GM21515 (cell line): ENCODE measurements at regions not wholly inside any gene's neighbourhood (a gene's known extent, or its start where the extent isn't known, plus 50 kb on each side); places are given as distances from the start of the nearest gene placed in this dataset.
A peak's percentile ranks its signal among the peaks of the same experiment; 100 is the strongest.

Source experiments
- ATAC-seq: cut with Tn5 transposase; IDR thresholded peaks from one replicate; pipeline ENCODE4 v1.9.1; 2021; ENCODE audit not compliant: unreplicated experiment

DNA sequence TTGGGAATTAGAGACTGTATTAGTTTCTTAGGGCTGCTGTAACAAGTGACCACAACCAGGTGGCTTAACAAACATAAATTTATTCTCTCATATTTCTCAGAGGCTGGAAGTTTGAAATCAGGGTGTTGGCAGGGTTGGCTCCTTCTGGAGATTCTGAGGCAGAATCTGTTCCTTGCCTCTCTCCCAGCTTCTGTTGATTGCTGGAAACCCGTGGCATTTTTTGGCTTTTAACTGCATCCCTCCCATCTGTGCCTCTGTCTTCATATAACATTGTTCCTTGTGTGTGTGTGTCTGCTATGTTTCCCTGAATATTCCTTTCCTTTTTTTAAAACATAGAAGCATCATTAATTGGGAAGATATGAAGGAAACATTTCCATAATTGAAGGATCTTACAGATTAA is 448.1 kb upstream of the DCC start:
- no peak for ATAC-seq

- ATAC-seq, result no peak
Measured at GRCh38 chr18:51897884-51898283, 442.1 kb upstream of the DCC start.

DNA sequence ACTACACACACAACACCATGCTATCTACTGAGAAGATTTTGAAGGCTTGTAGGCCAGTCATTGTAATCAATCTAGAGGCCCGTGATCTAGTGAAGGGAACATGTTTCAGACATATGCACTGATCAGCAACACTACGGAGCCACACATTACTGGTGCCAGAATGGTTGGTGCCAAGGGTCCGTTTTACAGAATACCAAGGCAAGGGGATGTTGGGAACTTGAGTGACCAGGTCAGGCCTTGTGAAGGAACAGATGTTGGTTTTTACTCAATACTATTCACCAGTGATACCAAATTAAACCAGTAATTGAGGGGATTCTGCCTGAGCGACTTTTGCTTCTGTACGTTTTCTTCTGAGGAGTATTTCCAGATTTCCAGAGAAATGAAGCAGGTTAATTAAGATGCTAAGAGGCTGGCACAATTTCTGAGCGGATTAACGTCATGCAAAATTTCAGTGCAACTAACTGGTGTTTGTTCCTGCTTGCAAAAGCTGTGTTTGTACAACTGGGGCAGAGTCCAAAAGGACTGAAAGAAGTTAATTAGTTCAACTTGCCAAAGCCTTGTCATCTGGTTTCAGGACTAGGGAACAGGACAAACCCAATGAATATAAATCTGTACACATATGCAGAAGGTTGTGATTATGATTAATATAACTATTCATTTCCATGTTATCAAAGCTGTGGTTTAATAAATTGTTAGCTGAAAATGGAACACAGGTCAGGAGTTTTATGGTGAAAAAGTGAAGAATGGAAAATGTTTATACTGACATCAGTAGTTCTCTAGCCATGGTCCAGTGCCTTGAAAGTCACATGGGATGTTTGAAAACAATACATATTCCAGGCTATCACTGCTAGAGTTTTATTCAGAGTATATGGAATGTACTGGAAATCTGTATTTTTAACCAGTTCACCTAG is 432.1 kb upstream of the DCC start:
- ATAC-seq, result no peak

- no peak for ATAC-seq
Measured at GRCh38 chr18:51908598-51908944, 431.4 kb upstream of the DCC start.

DNA sequence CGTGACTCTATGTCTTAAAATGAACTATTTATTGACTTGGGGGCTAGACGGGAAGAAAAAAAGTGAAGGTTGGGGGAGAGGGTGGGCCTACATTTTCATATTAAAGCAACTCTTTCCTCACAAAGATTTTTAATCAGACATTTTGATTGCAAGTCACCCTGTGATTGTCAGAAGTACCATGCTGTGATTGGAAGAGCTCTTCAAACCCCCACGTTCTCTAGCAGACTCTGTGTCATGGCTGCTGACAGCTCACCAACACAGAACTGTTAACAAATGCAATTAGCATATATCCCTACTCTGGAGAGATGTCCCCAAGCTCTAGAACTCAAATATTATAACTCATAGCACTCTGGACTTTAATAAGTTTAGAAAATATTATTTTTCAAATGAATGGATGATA is 428.4 kb upstream of the DCC start:
- no peak for ATAC-seq

GRCh38 chr18:51912381-51912780 is 427.6 kb upstream of the DCC start:
- ATAC-seq, result no peak

DNA sequence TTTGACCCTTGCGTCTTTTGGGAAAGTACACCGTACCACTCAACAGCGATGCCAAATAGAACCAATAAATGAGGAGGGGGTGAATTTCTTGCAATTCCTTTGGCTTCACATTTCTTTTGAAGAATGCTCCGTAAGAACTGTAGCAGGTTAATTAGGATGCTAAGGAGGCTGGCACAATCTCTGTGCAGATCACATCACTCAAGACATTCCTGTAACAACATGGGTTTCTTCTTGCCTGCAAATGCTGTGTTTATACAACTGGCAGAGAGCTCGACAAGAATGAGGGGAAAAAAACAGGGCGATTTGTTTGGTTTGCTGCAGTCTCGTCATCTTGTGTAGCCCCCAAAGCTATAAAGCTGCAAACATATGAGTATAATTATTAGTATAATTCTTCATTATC is 424.8 kb upstream of the DCC start:
- no peak for ATAC-seq

GRCh38 chr18:51921862-51922261 is 418.1 kb upstream of the DCC start:
- ATAC-seq, result no peak

DNA sequence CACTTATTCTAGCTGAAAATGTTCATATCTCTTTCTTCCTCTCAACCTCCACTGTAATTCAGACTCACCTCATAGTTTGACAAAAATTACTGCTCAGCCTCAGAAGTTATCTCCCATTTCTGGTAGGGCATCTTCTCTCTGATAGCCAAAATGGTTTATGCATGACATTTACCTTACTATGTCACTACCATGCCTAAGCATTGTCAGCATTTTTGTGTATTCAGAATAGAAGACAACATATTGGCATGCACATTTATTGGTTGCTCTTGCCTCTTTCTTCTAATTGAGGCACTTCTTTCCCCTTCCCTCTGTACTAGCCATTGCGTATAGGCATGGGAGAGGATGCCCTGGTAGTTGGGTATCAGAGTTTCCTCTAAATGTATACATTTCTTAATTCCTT is 406.1 kb upstream of the DCC start:
- no peak for ATAC-seq

- no peak for ATAC-seq
Measured at GRCh38 chr18:51936115-51936514, 403.9 kb upstream of the DCC start.

DNA sequence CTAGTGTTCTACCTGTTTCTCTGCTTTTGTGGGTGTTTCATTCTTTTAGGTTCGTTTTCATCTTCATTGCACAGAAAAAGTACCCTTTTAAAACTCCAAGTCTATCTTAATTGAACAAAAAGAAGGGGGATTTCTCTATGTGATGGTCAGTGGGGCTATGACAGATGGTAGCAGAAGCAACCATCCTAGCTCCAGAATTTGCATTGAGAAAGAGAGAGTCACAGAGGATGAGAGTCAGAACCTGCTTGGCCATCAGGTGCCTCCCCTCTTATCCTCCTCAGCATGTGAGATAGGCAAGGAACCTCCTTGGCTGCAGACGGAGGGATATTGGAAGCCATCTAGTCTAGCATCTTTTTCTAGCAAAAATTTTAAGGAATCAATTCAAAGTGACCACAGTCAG is 398.0 kb upstream of the DCC start:
- no peak for ATAC-seq

DNA sequence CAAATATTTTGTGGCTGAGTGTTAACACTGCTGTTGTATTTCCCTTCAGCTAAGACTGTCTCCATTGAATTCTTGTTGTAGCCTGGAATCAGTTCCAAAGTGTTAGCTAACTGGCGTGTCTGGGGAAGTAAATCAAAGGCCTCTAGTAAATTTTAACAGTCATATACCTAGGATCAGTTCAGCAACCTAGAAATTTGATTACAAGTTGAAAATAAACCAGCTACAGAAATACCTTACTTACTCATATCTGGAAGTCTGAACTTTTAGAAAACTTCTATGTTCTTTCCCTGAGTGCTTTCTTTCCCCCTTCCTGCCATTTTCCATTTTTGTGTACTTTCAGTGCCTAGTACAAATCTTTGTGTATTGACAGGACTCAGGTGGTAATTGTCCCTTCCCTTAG is 396.7 kb upstream of the DCC start:
- no peak for ATAC-seq

DNA sequence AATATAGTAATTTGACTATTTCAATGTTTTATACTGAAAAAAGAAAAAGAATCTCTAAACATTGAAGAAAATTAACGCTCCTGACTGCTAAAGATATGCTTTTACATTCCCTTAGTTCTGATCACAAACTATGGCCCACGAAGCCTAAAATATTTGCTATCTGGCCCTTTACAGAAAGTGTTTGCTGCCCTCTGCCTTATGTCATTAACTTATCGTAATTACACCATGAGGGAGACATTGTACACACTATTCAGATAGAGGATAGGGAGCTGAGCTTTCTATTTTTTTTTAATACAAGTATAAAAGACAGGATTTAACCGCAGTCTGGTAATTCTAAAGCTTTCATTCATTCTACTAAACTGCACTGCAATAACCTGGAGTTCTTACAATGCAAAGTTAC is 393.1 kb upstream of the DCC start:
- no peak for ATAC-seq

DNA sequence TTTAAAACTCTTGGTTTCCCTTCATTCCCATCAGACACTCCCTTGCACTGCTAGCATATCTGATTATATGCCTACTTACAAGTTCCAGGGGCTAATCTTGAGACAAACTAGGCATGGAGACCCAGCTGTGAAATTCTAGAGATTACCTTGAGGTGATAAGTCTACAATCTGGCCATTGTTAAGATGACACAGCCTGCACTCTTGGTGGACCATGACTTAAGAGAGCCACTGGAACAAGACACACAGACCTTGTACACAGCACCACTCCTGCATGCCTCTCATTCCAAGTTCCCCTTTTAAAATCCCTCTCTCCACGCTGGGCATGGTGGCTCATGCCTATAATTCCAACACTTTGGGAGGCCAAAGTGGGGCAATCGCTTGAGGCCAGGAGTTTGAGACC is 387.2 kb upstream of the DCC start:
- ATAC-seq, result no peak

- peak; percentile 78 for ATAC-seq
Measured at GRCh38 chr18:51953521-51953920, 386.5 kb upstream of the DCC start.

DNA sequence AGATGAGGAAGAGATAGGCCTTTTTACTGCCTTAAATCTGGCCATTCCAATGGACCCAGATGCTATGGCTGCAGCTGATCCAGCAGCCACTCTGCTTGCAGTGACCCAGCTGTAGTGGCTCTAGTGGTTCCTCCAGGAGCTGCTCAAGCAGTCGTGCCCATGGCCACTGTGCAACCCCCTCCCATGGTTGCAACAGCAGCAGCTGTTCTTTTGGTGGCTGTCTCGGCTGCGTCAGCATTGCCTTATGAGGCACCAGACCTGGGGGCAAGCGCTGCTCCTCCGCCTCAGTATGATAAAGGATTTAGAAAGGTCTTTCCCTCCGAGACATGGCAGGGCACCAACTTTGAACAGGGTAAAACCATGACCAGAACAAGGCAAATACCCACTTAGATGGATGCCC is 384.9 kb upstream of the DCC start:
- ATAC-seq, result no peak

DNA sequence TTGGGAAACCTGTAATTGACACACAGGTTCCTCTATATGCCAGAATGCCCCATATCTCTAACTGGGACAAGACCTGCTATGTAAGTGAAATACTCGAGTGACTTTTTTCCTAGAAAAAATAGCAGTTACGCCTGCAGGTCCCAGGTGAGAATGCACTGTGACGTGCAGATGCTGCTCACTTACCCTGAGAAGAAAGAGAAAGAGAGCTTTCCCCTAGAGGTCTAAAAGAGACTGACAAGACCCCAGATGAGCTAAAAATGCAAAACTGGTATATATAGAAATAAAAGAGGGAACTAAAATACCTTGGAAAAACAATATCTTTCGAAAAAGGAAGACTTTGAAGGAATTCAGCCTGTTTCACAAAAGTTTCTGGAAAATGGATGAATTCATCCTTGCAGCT is 383.0 kb upstream of the DCC start:
- ATAC-seq, result no peak

- no peak for ATAC-seq
Measured at GRCh38 chr18:51980101-51980500, 359.9 kb upstream of the DCC start.

- ATAC-seq, result no peak
Measured at GRCh38 chr18:51988277-51988676, 351.7 kb upstream of the DCC start.

GRCh38 chr18:51997129-51997528 is 342.9 kb upstream of the DCC start:
- no peak for ATAC-seq

- no peak for ATAC-seq
Measured at GRCh38 chr18:51998066-51998465, 341.9 kb upstream of the DCC start.

- no peak for ATAC-seq
Measured at GRCh38 chr18:51998711-51999110, 341.3 kb upstream of the DCC start.

GRCh38 chr18:51999351-51999750 is 340.6 kb upstream of the DCC start:
- no peak for ATAC-seq
